Spleen (tissue), 7 donors: ENCODE measurements at regions not wholly inside any gene's neighbourhood (a gene's known extent, or its start where the extent isn't known, plus 50 kb on each side); places are given as distances from the start of the nearest gene placed in this dataset.

Source experiments
- POLR2A ChIP-seq, 3 donors: fragments of 450-650 bp; IDR thresholded peaks; one replicate each; pipeline ENCODE4 v1.5.1; 2017; ENCODE audit warnings: antibody characterized with exemption in 3 of 3, mild to moderate bottlenecking in 1 of 3
- POLR2AphosphoS5 ChIP-seq, 3 donors: sonication (generic); formaldehyde crosslinking; IDR thresholded peaks; one replicate each; pipeline ENCODE4 v1.5.1; 2017; ENCODE audit warnings: antibody characterized with exemption in 3 of 3
- TF ChIP-seq, protein P1 (sequence below), 11 experiments: fragments of 200-600 bp in 7 of 11; fragments of 450-650 bp in 4 of 11; sonication (generic) in 4 of 11; IDR thresholded peaks in 8 of 11; conservative IDR thresholded peaks in 3 of 11; 1 replicate in 7 of 11; 2 replicates in 4 of 11; pipeline versions ENCODE4 v1.4.0 to v1.8.0; 2016 to 2021; ENCODE audit warnings: antibody characterized with exemption in 11 of 11, inconsistent platforms in 4 of 11, mild to moderate bottlenecking in 1 of 11
- donor health status: DM: no; HTN: no; CAD: no; lungs with moderate emphysema.
- donor health status: DM: no; HTN: no; CAD: no.
- donor health status: DM: no; HTN: no; CAD: no.

DNA sequence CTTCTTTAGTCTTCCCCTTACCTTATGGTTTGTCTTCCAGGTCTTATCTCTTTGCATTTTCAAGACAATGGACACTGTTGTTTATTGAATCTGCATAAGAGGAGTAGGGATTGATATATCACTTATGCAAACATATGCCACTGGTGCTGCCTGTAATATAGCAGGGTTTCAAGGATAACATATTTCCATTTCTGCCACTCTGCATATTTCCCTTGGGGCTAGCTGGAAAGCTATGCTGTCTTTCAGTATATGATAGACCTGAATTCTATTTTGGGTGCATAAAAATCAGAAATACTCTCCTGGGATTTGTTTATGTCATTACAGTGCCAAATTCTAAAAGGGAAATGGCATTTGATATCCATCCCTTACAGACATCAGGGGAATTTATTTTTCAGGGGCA lies 400.2 kb downstream of the TLR4 start:
- TF ChIP-seq, protein P1, sequence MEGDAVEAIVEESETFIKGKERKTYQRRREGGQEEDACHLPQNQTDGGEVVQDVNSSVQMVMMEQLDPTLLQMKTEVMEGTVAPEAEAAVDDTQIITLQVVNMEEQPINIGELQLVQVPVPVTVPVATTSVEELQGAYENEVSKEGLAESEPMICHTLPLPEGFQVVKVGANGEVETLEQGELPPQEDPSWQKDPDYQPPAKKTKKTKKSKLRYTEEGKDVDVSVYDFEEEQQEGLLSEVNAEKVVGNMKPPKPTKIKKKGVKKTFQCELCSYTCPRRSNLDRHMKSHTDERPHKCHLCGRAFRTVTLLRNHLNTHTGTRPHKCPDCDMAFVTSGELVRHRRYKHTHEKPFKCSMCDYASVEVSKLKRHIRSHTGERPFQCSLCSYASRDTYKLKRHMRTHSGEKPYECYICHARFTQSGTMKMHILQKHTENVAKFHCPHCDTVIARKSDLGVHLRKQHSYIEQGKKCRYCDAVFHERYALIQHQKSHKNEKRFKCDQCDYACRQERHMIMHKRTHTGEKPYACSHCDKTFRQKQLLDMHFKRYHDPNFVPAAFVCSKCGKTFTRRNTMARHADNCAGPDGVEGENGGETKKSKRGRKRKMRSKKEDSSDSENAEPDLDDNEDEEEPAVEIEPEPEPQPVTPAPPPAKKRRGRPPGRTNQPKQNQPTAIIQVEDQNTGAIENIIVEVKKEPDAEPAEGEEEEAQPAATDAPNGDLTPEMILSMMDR (IDR thresholded peaks at IDR 0.05 in 8 of 11, conservative IDR thresholded peaks at IDR 0.05 in 3 of 11), result no peak
- no peak for TF ChIP-seq POLR2A (IDR thresholded peaks at IDR 0.05)
- TF ChIP-seq POLR2AphosphoS5 (IDR thresholded peaks at IDR 0.05), result no peak
